HCT116 (cell line): ENCODE measurements at regions not wholly inside any gene's neighbourhood (a gene's known extent, or its start where the extent isn't known, plus 50 kb on each side); places are given as distances from the start of the nearest gene placed in this dataset.

Experiments
- ATAC-seq: fragments of 200-7000 bp; cut with Tn5 transposase; 2 replicates; pipeline ENCODE4 v1.9.1; 2020; ENCODE audit warnings: mild to moderate bottlenecking, moderate library complexity
- BruUV-seq: library from RNA; stranded (reverse); fragments of 400-500 nt; replicated peaks from 2 replicates; lab custom pipeline; 2021; lab: Mats Ljungman, UMichigan
- CTCF ChIA-PET: fragments of 300-600 bp; sonication (Branson Sonifier 250); formaldehyde crosslinking; loops from one replicate; lab custom pipeline; 2021; ENCODE audit warnings: antibody characterized with exemption; lab: Charles Lee
- POLR2A ChIA-PET: fragments of 300-600, 350-600 bp; sonication (Branson Sonifier 250); formaldehyde crosslinking; loops from one replicate; lab custom pipeline; 2021; ENCODE audit warnings: antibody characterized with exemption; lab: Charles Lee
- RAD21 ChIA-PET, 2 experiments: fragments of 300-600 bp; sonication (Branson Sonifier 250); formaldehyde crosslinking; loops; one replicate each; lab custom pipeline; 2023; ENCODE audit warnings: low total read pairs in 2 of 2; ENCODE audit not compliant: uncharacterized antibody in 2 of 2, unreplicated experiment in 2 of 2, low non-redundant PET in 1 of 2; lab: Charles Lee
- DNase-seq: peaks from one replicate; pipeline ENCODE4 v3.0.0-alpha.2; 2010; ENCODE audit warnings: low read depth, low spot score
- H2AFZ ChIP-seq: fragments of 200-600 bp; shearing (Covaris generic), sonication (generic); 2 replicates; pipeline ENCODE4 v1.6.1; 2017; ENCODE audit warnings: low read depth, mixed run types, mixed read lengths, antibody characterized with exemption, low read length; ENCODE audit not compliant: poor library complexity, severe bottlenecking
- H3K27ac ChIP-seq: 2 replicates; pipeline ENCODE4 v1.5.1; 2012; ENCODE audit warnings: low read depth, low read length
- H3K27me3 ChIP-seq: fragments of 200-600 bp; sonication (generic); 2 replicates; pipeline ENCODE4 v1.6.1; 2016; ENCODE audit warnings: mixed run types, low read length, mixed read lengths; ENCODE audit not compliant: insufficient read depth
- H3K36me3 ChIP-seq, 2 experiments: fragments of 200-500 bp in 1 of 2; fragments of 200-600 bp in 1 of 2; sonication (Bioruptor generic) in 1 of 2; sonication (generic) in 1 of 2; 2 replicates each; pipeline versions ENCODE4 v1.5.1 to v1.6.1; 2014 to 2016; ENCODE audit warnings: low read length in 2 of 2, inconsistent platforms in 1 of 2, mixed read lengths in 1 of 2, mixed run types in 1 of 2; ENCODE audit not compliant: insufficient read depth in 2 of 2, control insufficient read depth in 1 of 2
- H3K4me1 ChIP-seq, 2 experiments: fragments of 200-600 bp in 1 of 2; sonication (generic) in 1 of 2; 2 replicates each; pipeline versions ENCODE4 v1.5.1 to v1.6.1; 2012 to 2017; ENCODE audit warnings: low read length in 2 of 2, inconsistent platforms in 1 of 2, mild to moderate bottlenecking in 1 of 2, mixed read lengths in 1 of 2, mixed run types in 1 of 2, moderate library complexity in 1 of 2; ENCODE audit not compliant: insufficient read depth in 2 of 2, control insufficient read depth in 1 of 2
- H3K4me2 ChIP-seq: fragments of 200-600 bp; sonication (generic); 2 replicates; pipeline ENCODE4 v1.6.1; 2017; ENCODE audit warnings: mixed run types, low read length, mixed read lengths
- H3K4me3 ChIP-seq, 2 experiments: fragments of 200-600 bp in 1 of 2; sonication (generic) in 1 of 2; replicated peaks in 1 of 2; 2 replicates each; pipeline ENCODE4 v1.5.1; 2011 to 2016; ENCODE audit warnings: low read length in 2 of 2, control low read depth in 1 of 2, low read depth in 1 of 2, mild to moderate bottlenecking in 1 of 2, mixed read lengths in 1 of 2, mixed run types in 1 of 2
- H3K79me2 ChIP-seq: fragments of 200-600 bp; sonication (generic); 2 replicates; pipeline ENCODE4 v1.6.1; 2017; ENCODE audit warnings: mild to moderate bottlenecking, mixed run types, low read length, moderate library complexity, mixed read lengths; ENCODE audit not compliant: insufficient read depth
- H3K9ac ChIP-seq: fragments of 200-600 bp; sonication (generic); 2 replicates; pipeline ENCODE4 v1.6.1; 2016; ENCODE audit warnings: low read length, mixed read lengths
- H3K9me2 ChIP-seq: fragments of 200-600 bp; sonication (generic), shearing (Covaris generic); 2 replicates; pipeline ENCODE4 v1.6.1; 2017; ENCODE audit warnings: mixed run types, mild to moderate bottlenecking, moderate library complexity; ENCODE audit not compliant: insufficient read depth
- H3K9me3 ChIP-seq, 2 experiments: fragments of 200-500 bp in 1 of 2; fragments of 200-600 bp in 1 of 2; sonication (Bioruptor generic) in 1 of 2; sonication (generic) in 1 of 2; 2 replicates each; pipeline ENCODE4 v1.6.1; 2014 to 2017; ENCODE audit warnings: low read length in 2 of 2, mixed read lengths in 2 of 2, inconsistent platforms in 1 of 2, low read depth in 1 of 2, mild to moderate bottlenecking in 1 of 2, mixed run types in 1 of 2, moderate library complexity in 1 of 2; ENCODE audit not compliant: control insufficient read depth in 1 of 2, insufficient read depth in 1 of 2
- H4K20me1 ChIP-seq: fragments of 200-600 bp; sonication (generic), shearing (Covaris generic); 2 replicates; pipeline ENCODE4 v1.6.1; 2017; ENCODE audit warnings: mixed run types, mild to moderate bottlenecking, moderate library complexity; ENCODE audit not compliant: insufficient read depth
- CBX3 ChIP-seq: IDR thresholded peaks from 2 replicates; pipeline ENCODE4 v1.6.1; 2012; ENCODE audit warnings: low read depth
- EGR1 ChIP-seq: IDR thresholded peaks from 2 replicates; pipeline ENCODE4 v1.6.1; 2012; ENCODE audit warnings: low read depth
- EZH2phosphoT487 ChIP-seq: fragments of 200-600 bp; IDR thresholded peaks from 2 replicates; pipeline ENCODE4 v1.6.1; 2018; ENCODE audit warnings: antibody characterized with exemption, borderline replicate concordance
- FOSL1 ChIP-seq: IDR thresholded peaks from 2 replicates; pipeline ENCODE4 v1.6.1; 2012; ENCODE audit warnings: low read depth
- JUND ChIP-seq: IDR thresholded peaks from 2 replicates; pipeline ENCODE4 v1.6.1; 2012
- POLR2A ChIP-seq: IDR thresholded peaks from 2 replicates; pipeline ENCODE4 v1.7.0; 2011; ENCODE audit warnings: borderline replicate concordance; ENCODE audit not compliant: insufficient read depth, insufficient read length; ENCODE audit errors: extremely low read depth
- POLR2AphosphoS5 ChIP-seq: IDR thresholded peaks from 2 replicates; pipeline ENCODE4 v1.6.1; 2011; ENCODE audit warnings: mild to moderate bottlenecking, low read depth, low read length, moderate library complexity
- RAD21 ChIP-seq: IDR thresholded peaks from 2 replicates; pipeline ENCODE4 v1.6.1; 2012; ENCODE audit warnings: low read depth, mild to moderate bottlenecking
- REST ChIP-seq: IDR thresholded peaks from 2 replicates; pipeline ENCODE4 v1.6.1; 2012; ENCODE audit warnings: low read depth
- SIN3A ChIP-seq: IDR thresholded peaks from 2 replicates; pipeline ENCODE4 v1.6.1; 2012; ENCODE audit warnings: low read depth
- SP1 ChIP-seq: IDR thresholded peaks from 2 replicates; pipeline ENCODE4 v1.6.1; 2012; ENCODE audit warnings: low read depth
- SRF ChIP-seq: IDR thresholded peaks from 2 replicates; pipeline ENCODE4 v1.6.1; 2012; ENCODE audit warnings: low read depth
- TCF7L2 ChIP-seq: IDR thresholded peaks from 2 replicates; pipeline ENCODE4 v1.7.0; 2011; ENCODE audit warnings: borderline replicate concordance, inconsistent platforms; ENCODE audit not compliant: insufficient read depth, insufficient read length; ENCODE audit errors: extremely low read depth
- YY1 ChIP-seq: IDR thresholded peaks from 2 replicates; pipeline ENCODE4 v1.6.1; 2011; ENCODE audit warnings: low read length, low read depth, moderate library complexity, mild to moderate bottlenecking; ENCODE audit not compliant: insufficient replicate concordance; ENCODE audit errors: extremely low read depth
- ZBTB33 ChIP-seq: IDR thresholded peaks from 2 replicates; pipeline ENCODE4 v1.6.1; 2011; ENCODE audit warnings: mild to moderate bottlenecking, low read length, moderate library complexity; ENCODE audit not compliant: insufficient replicate concordance; ENCODE audit errors: extremely low read depth
- intact Hi-C: fragments of 100-400 bp; cut with micrococcal nuclease; formaldehyde crosslinking; loops from 2 replicates; pipeline ENCODE4 v1.10.0; 2022
- TF ChIP-seq, protein P1 (sequence below): IDR thresholded peaks from 2 replicates; pipeline ENCODE4 v1.6.1; 2012
- TF ChIP-seq, protein P2 (sequence below), 3 experiments: fragments of 200-600 bp in 1 of 3; sonication (generic) in 1 of 3; IDR thresholded peaks in 2 of 3; conservative IDR thresholded peaks in 1 of 3; 2 replicates each; pipeline ENCODE4 v1.5.1; 2012 to 2017; ENCODE audit warnings: low read depth in 2 of 3, low read length in 2 of 3, antibody characterized with exemption in 1 of 3, borderline replicate concordance in 1 of 3, control low read depth in 1 of 3, mild to moderate bottlenecking in 1 of 3, mixed read lengths in 1 of 3, mixed run types in 1 of 3, moderate library complexity in 1 of 3; ENCODE audit not compliant: insufficient read depth in 1 of 3

DNA sequence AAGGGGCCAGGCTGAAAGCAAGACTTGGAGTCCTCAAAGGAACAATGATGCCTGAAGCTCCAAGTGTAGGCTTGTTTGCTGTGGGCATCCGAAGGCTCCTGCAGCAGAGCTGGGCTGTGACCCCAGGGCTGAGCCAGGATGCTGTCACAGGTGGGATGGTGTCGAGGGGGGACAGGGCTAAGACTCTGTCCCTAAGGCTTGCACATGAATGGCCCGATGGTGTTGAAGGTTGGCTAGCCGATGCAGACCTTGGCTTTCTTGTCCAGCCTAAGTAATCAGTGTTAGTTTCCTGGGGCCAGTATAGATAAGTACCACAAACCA is 251.0 kb downstream of the NDUFA10 start:
- Histone ChIP-seq H3K9me2 (no peaks in the 10 kb centered on the region), H3K9ac (no peak overlapping the region), H3K4me1 (no peaks in the 10 kb centered on the region), H3K79me2 (no peaks in the 10 kb centered on the region), H3K27me3 (peaks cover 37% of the 10 kb centered on the region; the same call in 1 of the 2 replicates), H3K4me3 (no peak overlapping the region), H3K4me2 (no peak overlapping the region), H2AFZ (no peak overlapping the region), H3K27ac (no peak overlapping the region), H3K36me3 (no peaks in the 10 kb centered on the region), H3K9me3 (peaks cover 4 to 6% of the 10 kb centered on the region in 2 experiments; a peak in 2 of 4 replicates), H4K20me1 (no peaks in the 10 kb centered on the region)
- intact Hi-C loops, result no loop called here
- CTCF ChIA-PET, result no interaction called here
- POLR2A ChIA-PET, result no interaction called here
- RAD21 ChIA-PET, result no interaction called here
- no peak for TF ChIP-seq REST
- TF ChIP-seq, protein P1, sequence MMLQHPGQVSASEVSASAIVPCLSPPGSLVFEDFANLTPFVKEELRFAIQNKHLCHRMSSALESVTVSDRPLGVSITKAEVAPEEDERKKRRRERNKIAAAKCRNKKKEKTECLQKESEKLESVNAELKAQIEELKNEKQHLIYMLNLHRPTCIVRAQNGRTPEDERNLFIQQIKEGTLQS, result no peak
- no peak for TF ChIP-seq RAD21
- TF ChIP-seq SP1, result no peak
- TF ChIP-seq EGR1, result no peak
- no peak for TF ChIP-seq YY1
- no peak for TF ChIP-seq POLR2AphosphoS5
- no peak for TF ChIP-seq CBX3
- no peak for TF ChIP-seq EZH2phosphoT487
- no peak for TF ChIP-seq SIN3A
- TF ChIP-seq TCF7L2, result no peak
- TF ChIP-seq ZBTB33, result no peak
- TF ChIP-seq POLR2A, result no peak
- TF ChIP-seq, protein P2, sequence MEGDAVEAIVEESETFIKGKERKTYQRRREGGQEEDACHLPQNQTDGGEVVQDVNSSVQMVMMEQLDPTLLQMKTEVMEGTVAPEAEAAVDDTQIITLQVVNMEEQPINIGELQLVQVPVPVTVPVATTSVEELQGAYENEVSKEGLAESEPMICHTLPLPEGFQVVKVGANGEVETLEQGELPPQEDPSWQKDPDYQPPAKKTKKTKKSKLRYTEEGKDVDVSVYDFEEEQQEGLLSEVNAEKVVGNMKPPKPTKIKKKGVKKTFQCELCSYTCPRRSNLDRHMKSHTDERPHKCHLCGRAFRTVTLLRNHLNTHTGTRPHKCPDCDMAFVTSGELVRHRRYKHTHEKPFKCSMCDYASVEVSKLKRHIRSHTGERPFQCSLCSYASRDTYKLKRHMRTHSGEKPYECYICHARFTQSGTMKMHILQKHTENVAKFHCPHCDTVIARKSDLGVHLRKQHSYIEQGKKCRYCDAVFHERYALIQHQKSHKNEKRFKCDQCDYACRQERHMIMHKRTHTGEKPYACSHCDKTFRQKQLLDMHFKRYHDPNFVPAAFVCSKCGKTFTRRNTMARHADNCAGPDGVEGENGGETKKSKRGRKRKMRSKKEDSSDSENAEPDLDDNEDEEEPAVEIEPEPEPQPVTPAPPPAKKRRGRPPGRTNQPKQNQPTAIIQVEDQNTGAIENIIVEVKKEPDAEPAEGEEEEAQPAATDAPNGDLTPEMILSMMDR (IDR thresholded peaks at IDR 0.05 in 2 of 3, conservative IDR thresholded peaks at IDR 0.05 in 1 of 3; ENCODE audit: borderline replicate concordance in 1 of 3, insufficient read depth in 1 of 3, low read depth in 2 of 3, low read length in 2 of 3), result no peak
- no peak for TF ChIP-seq FOSL1
- no peak for TF ChIP-seq SRF
- no peak for TF ChIP-seq JUND
- ATAC-seq (no peak), DNase-seq (no peak)
- BruUV-seq, result no TSS peak
